SK-N-SH (cell line): ENCODE measurements at regions not wholly inside any gene's neighbourhood (a gene's known extent, or its start where the extent isn't known, plus 50 kb on each side); places are given as distances from the start of the nearest gene placed in this dataset.

Experiments
- CTCF ChIA-PET: fragments of 300-600, 350-600 bp; formaldehyde crosslinking; extraction: SDS; loops from one replicate; lab custom pipeline; 2021; lab: Yijun Ruan, JAX
- POLR2A ChIA-PET: fragments of 350-600 bp; sonication (Branson Sonifier 250); formaldehyde crosslinking; extraction: SDS; loops from one replicate; lab custom pipeline; 2020; ENCODE audit warnings: antibody characterized with exemption, inconsistent platforms; lab: Yijun Ruan, JAX
- DNase-seq: peaks from one replicate; pipeline ENCODE4 v3.0.0; 2012
- H2AFZ ChIP-seq: fragments of 200-600 bp; sonication (generic); 2 replicates; pipeline ENCODE4 v1.8.1; 2016; ENCODE audit warnings: antibody characterized with exemption, mild to moderate bottlenecking, low read depth
- H3F3A ChIP-seq: fragments of 200-600 bp; sonication (generic); replicated peaks from 2 replicates; pipeline ENCODE3; 2016; ENCODE audit warnings: antibody characterized with exemption, mild to moderate bottlenecking; ENCODE audit not compliant: insufficient read depth
- H3K27ac ChIP-seq, 2 experiments: fragments of 200-500 bp in 1 of 2; fragments of 200-600 bp in 1 of 2; sonication (Bioruptor generic) in 1 of 2; sonication (generic), shearing (Covaris generic) in 1 of 2; 2 replicates each; pipeline versions ENCODE4 v1.5.1 to v1.6.1; 2014 to 2016; ENCODE audit warnings: low read depth in 2 of 2, inconsistent platforms in 1 of 2, low read length in 1 of 2, mild to moderate bottlenecking in 1 of 2, mixed read lengths in 1 of 2
- H3K27me3 ChIP-seq: fragments of 200-600 bp; sonication (generic), shearing (Covaris generic); 2 replicates; pipeline ENCODE4 v1.6.1; 2016; ENCODE audit warnings: mixed run types; ENCODE audit not compliant: insufficient read depth
- H3K36me3 ChIP-seq, 2 experiments: fragments of 200-500 bp in 1 of 2; fragments of 200-600 bp in 1 of 2; sonication (Bioruptor generic) in 1 of 2; sonication (generic) in 1 of 2; replicated peaks in 1 of 2; 2 replicates each; pipeline versions ENCODE3 to v1.5.1; 2014 to 2016; ENCODE audit warnings: low read length in 1 of 2, mild to moderate bottlenecking in 1 of 2; ENCODE audit not compliant: insufficient read depth in 2 of 2, control insufficient read depth in 1 of 2
- H3K4me1 ChIP-seq, 2 experiments: fragments of 200-500 bp in 1 of 2; fragments of 200-600 bp in 1 of 2; sonication (Bioruptor generic) in 1 of 2; sonication (generic), shearing (Covaris generic) in 1 of 2; 2 replicates each; pipeline versions ENCODE4 v1.5.1 to v1.6.1; 2014 to 2016; ENCODE audit warnings: low read depth in 1 of 2, low read length in 1 of 2, mixed run types in 1 of 2; ENCODE audit not compliant: insufficient read depth in 2 of 2, control insufficient read depth in 1 of 2
- H3K4me2 ChIP-seq: fragments of 200-600 bp; sonication (generic), shearing (Covaris generic); 2 replicates; pipeline ENCODE4 v1.6.1; 2017; ENCODE audit warnings: mixed run types
- H3K4me3 ChIP-seq, 2 experiments: fragments of 200-500 bp in 1 of 2; fragments of 200-600 bp in 1 of 2; sonication (Bioruptor generic) in 1 of 2; sonication (generic), shearing (Covaris generic) in 1 of 2; 2 replicates each; pipeline versions ENCODE4 v1.5.1 to v1.8.1; 2014 to 2016; ENCODE audit warnings: low read depth in 2 of 2, inconsistent platforms in 1 of 2, low read length in 1 of 2, mild to moderate bottlenecking in 1 of 2, mixed read lengths in 1 of 2, moderate library complexity in 1 of 2
- H3K79me2 ChIP-seq: fragments of 200-600 bp; sonication (generic); 2 replicates; pipeline ENCODE4 v1.8.1; 2017; ENCODE audit warnings: mild to moderate bottlenecking; ENCODE audit not compliant: insufficient read depth
- H3K9ac ChIP-seq: fragments of 200-600 bp; sonication (generic); 2 replicates; pipeline ENCODE4 v1.6.1; 2017; ENCODE audit warnings: mixed run types
- H3K9me2 ChIP-seq: fragments of 200-600 bp; sonication (generic); 2 replicates; pipeline ENCODE4 v1.6.1; 2017; ENCODE audit warnings: mixed run types
- H3K9me3 ChIP-seq: fragments of 200-600 bp; sonication (generic); 2 replicates; pipeline ENCODE4 v1.6.1; 2017; ENCODE audit warnings: mixed run types, mild to moderate bottlenecking, moderate library complexity
- H4K20me1 ChIP-seq: fragments of 200-600 bp; sonication (generic); 2 replicates; pipeline ENCODE4 v1.6.1; 2017; ENCODE audit warnings: mild to moderate bottlenecking, mixed run types; ENCODE audit not compliant: insufficient read depth
- CHD2 ChIP-seq: fragments of 150-350 bp; IDR thresholded peaks from 2 replicates; pipeline ENCODE4 v1.6.1; 2018; ENCODE audit warnings: low read length; ENCODE audit not compliant: partially characterized antibody
- ELF1 ChIP-seq: IDR thresholded peaks from 2 replicates; pipeline ENCODE4 v1.4.0; 2012
- EZH2phosphoT487 ChIP-seq: fragments of 200-600 bp; sonication (generic); IDR thresholded peaks from 2 replicates; pipeline ENCODE4 v1.6.1; 2017; ENCODE audit warnings: low read depth, mixed run types, mild to moderate bottlenecking, antibody characterized with exemption, moderate library complexity, borderline replicate concordance
- FOXJ3 ChIP-seq: sonication (generic); formaldehyde crosslinking; IDR thresholded peaks from 2 replicates; pipeline ENCODE4 v1.5.1; 2020; ENCODE audit warnings: mild to moderate bottlenecking, missing genetic modification reagents
- GABPA ChIP-seq: IDR thresholded peaks from 2 replicates; pipeline ENCODE4 v1.4.0; 2012; ENCODE audit warnings: low read depth, mild to moderate bottlenecking
- GATA2 ChIP-seq: sonication (generic); formaldehyde crosslinking; IDR thresholded peaks from 2 replicates; pipeline ENCODE4 v1.5.0; 2020; ENCODE audit warnings: mild to moderate bottlenecking, missing genetic modification reagents
- JUND ChIP-seq: IDR thresholded peaks from 2 replicates; pipeline ENCODE4 v1.4.0; 2012
- MXI1 ChIP-seq: IDR thresholded peaks from 2 replicates; pipeline ENCODE4 v1.6.1; 2012; ENCODE audit warnings: mild to moderate bottlenecking, low read depth, low read length, improper control_type of control experiment
- NRF1 ChIP-seq: IDR thresholded peaks from 2 replicates; pipeline ENCODE4 v1.6.1; 2012; ENCODE audit warnings: low read depth, mild to moderate bottlenecking, low read length
- POLR2AphosphoS5 ChIP-seq: IDR thresholded peaks from 2 replicates; pipeline ENCODE4 v1.6.1; 2012; ENCODE audit warnings: low read depth, low read length
- RAD21 ChIP-seq: IDR thresholded peaks from 2 replicates; pipeline ENCODE4 v1.6.1; 2012; ENCODE audit warnings: mild to moderate bottlenecking, low read length
- RXRA ChIP-seq: IDR thresholded peaks from 2 replicates; pipeline ENCODE4 v1.4.0; 2012; ENCODE audit warnings: low read depth, mild to moderate bottlenecking, borderline replicate concordance
- SIN3A ChIP-seq: IDR thresholded peaks from 2 replicates; pipeline ENCODE4 v1.6.1; 2012; ENCODE audit warnings: low read depth, mild to moderate bottlenecking, low read length, moderate library complexity, borderline replicate concordance
- SMC3 ChIP-seq: IDR thresholded peaks from 2 replicates; pipeline ENCODE4 v1.6.1; 2012; ENCODE audit warnings: low read depth, low read length, improper control_type of control experiment
- TAF1 ChIP-seq: IDR thresholded peaks from 2 replicates; pipeline ENCODE4 v1.6.1; 2012; ENCODE audit warnings: low read depth, mild to moderate bottlenecking, low read length, moderate library complexity, borderline replicate concordance
- TCF12 ChIP-seq: IDR thresholded peaks from 2 replicates; pipeline ENCODE4 v1.4.0; 2012
- TEAD4 ChIP-seq: IDR thresholded peaks from 2 replicates; pipeline ENCODE4 v1.4.0; 2012; ENCODE audit warnings: mild to moderate bottlenecking, borderline replicate concordance; ENCODE audit not compliant: insufficient read depth
- WGBS: methylation state at CpG from one replicate; pipeline ENCODE4 v1.1.6; 2017; ENCODE audit warnings: low lambda C conversion rate; 5-methylcytosine and 5-hydroxymethylcytosine counted together
- TF ChIP-seq, protein P1 (sequence below): IDR thresholded peaks from 2 replicates; pipeline ENCODE4 v1.4.0; 2012; ENCODE audit warnings: low read depth, borderline replicate concordance
- TF ChIP-seq, protein P2 (sequence below): fragments of 150-350 bp; IDR thresholded peaks from 2 replicates; pipeline ENCODE4 v1.6.1; 2017; ENCODE audit warnings: antibody characterized with exemption, low read length, low read depth, borderline replicate concordance
- TF ChIP-seq, protein P3 (sequence below): IDR thresholded peaks from 2 replicates; pipeline ENCODE4 v1.4.0; 2012; ENCODE audit warnings: low read depth
- TF ChIP-seq, protein P4 (sequence below): fragments of 150-350 bp; IDR thresholded peaks from 2 replicates; pipeline ENCODE4 v1.6.1; 2016; ENCODE audit warnings: mild to moderate bottlenecking, low read depth, low read length

DNA sequence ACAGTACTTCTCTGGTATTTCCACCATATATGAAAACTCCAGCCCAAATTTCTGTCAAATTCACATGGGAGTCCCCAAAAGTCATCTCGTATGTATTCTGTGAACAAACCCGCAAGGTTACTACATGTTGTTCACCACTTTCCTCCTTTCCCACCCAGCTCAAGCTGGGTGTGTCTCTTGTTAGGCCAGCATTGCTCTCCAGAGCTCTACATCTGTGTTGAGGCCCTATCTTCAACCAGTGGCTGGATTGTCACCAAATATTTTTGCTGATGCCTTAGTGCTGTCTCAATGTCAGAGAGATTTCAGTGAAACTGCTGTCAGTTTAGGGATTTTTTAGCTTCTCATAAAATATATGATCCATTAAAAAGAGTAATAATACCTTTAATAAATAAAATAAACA lies 230.9 kb downstream of the BTG1 start:
- TF ChIP-seq TEAD4 (no peak), POLR2AphosphoS5 (no peak), SIN3A (no peak), JUND (no peak), RAD21 (no peak), TAF1 (no peak), RXRA (no peak), SMC3 (no peak), GATA2 (CRISPR knock-in tag) (no peak), ELF1 (no peak)
- TF ChIP-seq, protein P1, sequence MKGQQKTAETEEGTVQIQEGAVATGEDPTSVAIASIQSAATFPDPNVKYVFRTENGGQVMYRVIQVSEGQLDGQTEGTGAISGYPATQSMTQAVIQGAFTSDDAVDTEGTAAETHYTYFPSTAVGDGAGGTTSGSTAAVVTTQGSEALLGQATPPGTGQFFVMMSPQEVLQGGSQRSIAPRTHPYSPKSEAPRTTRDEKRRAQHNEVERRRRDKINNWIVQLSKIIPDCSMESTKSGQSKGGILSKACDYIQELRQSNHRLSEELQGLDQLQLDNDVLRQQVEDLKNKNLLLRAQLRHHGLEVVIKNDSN = no peak
- TF ChIP-seq, protein P2, sequence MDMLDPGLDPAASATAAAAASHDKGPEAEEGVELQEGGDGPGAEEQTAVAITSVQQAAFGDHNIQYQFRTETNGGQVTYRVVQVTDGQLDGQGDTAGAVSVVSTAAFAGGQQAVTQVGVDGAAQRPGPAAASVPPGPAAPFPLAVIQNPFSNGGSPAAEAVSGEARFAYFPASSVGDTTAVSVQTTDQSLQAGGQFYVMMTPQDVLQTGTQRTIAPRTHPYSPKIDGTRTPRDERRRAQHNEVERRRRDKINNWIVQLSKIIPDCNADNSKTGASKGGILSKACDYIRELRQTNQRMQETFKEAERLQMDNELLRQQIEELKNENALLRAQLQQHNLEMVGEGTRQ = no peak
- TF ChIP-seq, protein P3, sequence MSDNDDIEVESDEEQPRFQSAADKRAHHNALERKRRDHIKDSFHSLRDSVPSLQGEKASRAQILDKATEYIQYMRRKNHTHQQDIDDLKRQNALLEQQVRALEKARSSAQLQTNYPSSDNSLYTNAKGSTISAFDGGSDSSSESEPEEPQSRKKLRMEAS = no peak
- Histone ChIP-seq H3K4me2 (no peak overlapping the region), H3F3A (no peaks in the 10 kb centered on the region), H3K27me3 (no peaks in the 10 kb centered on the region), H3K79me2 (no peaks in the 10 kb centered on the region), H3K4me3 (no peak overlapping the region), H4K20me1 (no peaks in the 10 kb centered on the region), H3K4me1 (no peaks in the 10 kb centered on the region), H3K9me2 (no peaks in the 10 kb centered on the region), H3K36me3 (no peaks in the 10 kb centered on the region), H3K9me3 (no peaks in the 10 kb centered on the region), H2AFZ (no peak overlapping the region), H3K9ac (no peak overlapping the region), H3K27ac (no peak overlapping the region)
- DNase-seq = no peak
- ChIA-PET CTCF (no interaction called here), POLR2A (no interaction called here)
- WGBS = 93% methylated on average over 2 of the region's 2 CpGs

DNA sequence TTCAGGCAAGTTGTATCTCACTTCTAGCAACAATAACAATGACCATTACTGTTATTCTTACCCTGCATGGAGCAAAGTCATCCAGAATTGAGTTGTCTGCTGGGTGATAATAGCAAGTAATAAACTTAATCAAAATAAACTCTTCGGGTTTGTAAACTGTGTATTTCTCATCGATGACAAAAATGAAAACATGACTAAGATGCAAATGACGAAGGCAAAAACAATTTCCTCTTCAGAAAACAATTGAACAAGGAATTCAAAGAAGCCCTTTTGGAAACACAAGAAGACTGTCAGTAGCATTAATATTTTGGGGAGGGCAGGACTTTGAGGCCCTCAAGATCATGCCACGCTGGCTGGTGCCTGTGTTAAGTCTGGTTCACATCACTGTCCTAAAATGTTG lies 232.0 kb downstream of the BTG1 start:
- H4K20me1 ChIP-seq = no peaks in the 10 kb centered on the region
- H3K4me1 ChIP-seq = no peaks in the 10 kb centered on the region
- TF ChIP-seq SMC3 (no peak), GABPA (no peak), MXI1 (no peak), CHD2 (no peak), EZH2phosphoT487 (no peak), TCF12 (no peak), NRF1 (no peak), SIN3A (no peak), FOXJ3 (CRISPR knock-in tag) (no peak)
- TF ChIP-seq, protein P4, sequence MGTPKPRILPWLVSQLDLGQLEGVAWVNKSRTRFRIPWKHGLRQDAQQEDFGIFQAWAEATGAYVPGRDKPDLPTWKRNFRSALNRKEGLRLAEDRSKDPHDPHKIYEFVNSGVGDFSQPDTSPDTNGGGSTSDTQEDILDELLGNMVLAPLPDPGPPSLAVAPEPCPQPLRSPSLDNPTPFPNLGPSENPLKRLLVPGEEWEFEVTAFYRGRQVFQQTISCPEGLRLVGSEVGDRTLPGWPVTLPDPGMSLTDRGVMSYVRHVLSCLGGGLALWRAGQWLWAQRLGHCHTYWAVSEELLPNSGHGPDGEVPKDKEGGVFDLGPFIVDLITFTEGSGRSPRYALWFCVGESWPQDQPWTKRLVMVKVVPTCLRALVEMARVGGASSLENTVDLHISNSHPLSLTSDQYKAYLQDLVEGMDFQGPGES = no peak
- TF ChIP-seq, protein P1 = no peak
- no peaks in the 10 kb centered on the region for H3K9me2 ChIP-seq
- no peak overlapping the region for H3K9ac ChIP-seq
- no peak overlapping the region for H3K4me2 ChIP-seq
- no peaks in the 10 kb centered on the region for H3K9me3 ChIP-seq
- H3F3A ChIP-seq = no peaks in the 10 kb centered on the region
- H3K4me3 ChIP-seq = no peak overlapping the region
- CTCF ChIA-PET = no interaction called here
- POLR2A ChIA-PET = no interaction called here
- no peak for DNase-seq
- H3K36me3 ChIP-seq = no peaks in the 10 kb centered on the region
- H3K27ac ChIP-seq = no peak overlapping the region
- no peaks in the 10 kb centered on the region for H3K27me3 ChIP-seq
- no peaks in the 10 kb centered on the region for H3K79me2 ChIP-seq
- H2AFZ ChIP-seq = no peak overlapping the region
- WGBS = 72% methylated on average over 4 of the region's 4 CpGs
